ENCODE measurements at regions not wholly inside any gene's neighbourhood (a gene's known extent, or its start where the extent isn't known, plus 50 kb on each side); places are given as distances from the start of the nearest gene placed in this dataset.

GRCh38 chr22:27620367-27621154 is 181.0 kb downstream of the MN1 start:
- no peak for DNase-seq (ENCODE audit: low read depth)

GRCh38 chr22:27621486-27622070 is 180.0 kb downstream of the MN1 start:
- no peak for DNase-seq (ENCODE audit: low read depth)

- no peak for DNase-seq (ENCODE audit: low read depth)
These were observed 177.5 kb downstream of the MN1 start for GRCh38 chr22:27624042-27624441.

- no peak for DNase-seq (ENCODE audit: low read depth)
These were observed 176.9 kb downstream of the MN1 start for GRCh38 chr22:27624705-27625104.

- DNase-seq (ENCODE audit: low read depth), result no peak
These were observed 175.5 kb downstream of the MN1 start for GRCh38 chr22:27625769-27626674.

GRCh38 chr22:27626675-27627443 is 174.7 kb downstream of the MN1 start:
- DNase-seq (ENCODE audit: low read depth), result no peak

- DNase-seq (ENCODE audit: low read depth), result no peak
These were observed 174.1 kb downstream of the MN1 start for GRCh38 chr22:27627444-27627833.

GRCh38 chr22:27627901-27628300 is 173.7 kb downstream of the MN1 start:
- DNase-seq (ENCODE audit: low read depth), result no peak

- DNase-seq (ENCODE audit: low read depth), result no peak
These were observed 173.2 kb downstream of the MN1 start for GRCh38 chr22:27628341-27628740.

DNA sequence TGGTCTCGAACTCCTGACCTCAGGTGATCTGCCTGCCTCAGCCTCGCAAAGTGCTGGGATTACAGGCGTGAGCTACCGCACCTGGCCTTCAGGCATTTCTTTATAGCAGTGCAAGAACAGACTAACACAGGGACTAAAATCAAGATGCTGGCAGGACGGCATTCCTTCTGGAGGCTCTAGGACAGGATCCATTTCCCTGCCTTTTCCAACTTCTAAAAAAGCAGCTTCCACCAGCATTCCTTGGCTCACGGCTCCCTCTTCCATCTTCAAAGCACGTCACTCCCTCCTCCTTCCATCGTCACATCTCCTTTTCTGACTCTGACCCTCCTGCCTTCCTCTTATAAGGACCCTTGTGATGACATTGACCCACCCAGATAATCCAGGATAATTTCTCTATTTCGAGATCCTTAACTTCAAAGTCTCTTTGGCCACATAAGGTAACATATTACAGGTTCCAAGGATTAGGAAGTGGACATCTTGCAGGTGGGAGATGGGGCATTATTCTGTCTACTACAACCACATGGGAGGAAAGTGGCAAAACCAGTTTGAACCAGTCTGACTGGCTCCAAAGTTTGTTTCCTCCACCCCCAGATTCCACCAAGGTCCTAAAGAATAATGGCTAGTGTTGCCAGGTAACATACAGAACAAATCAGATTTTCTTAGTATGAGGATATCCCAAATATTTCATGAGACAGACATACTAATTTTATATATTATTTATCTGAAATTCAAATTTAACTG is 172.5 kb downstream of the MN1 start:
- DNase-seq (ENCODE audit: low read depth), result no peak

- DNase-seq (ENCODE audit: low read depth), result no peak
These were observed 171.5 kb downstream of the MN1 start for GRCh38 chr22:27629908-27630673.

DNA sequence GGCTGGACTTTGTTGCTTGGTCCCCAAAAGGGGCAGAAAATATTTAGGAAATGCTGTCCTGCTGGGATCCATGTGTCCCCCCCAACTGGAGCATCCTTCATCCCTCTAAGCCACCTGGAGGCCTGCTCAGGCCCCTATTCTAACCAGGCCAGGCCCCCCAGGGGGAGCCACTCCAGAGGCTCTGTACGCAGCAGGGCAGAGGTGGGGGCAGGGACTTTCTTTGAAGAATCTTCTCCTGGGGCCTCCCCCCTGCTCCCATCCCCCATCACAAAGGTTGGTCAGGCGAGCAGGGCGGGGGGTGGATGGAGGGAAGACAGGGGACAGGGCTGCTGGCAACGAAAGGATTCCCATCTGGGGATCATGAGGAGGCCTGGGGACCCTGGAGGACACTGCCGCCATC is 170.8 kb downstream of the MN1 start:
- no peak for DNase-seq (ENCODE audit: low read depth)

DNA sequence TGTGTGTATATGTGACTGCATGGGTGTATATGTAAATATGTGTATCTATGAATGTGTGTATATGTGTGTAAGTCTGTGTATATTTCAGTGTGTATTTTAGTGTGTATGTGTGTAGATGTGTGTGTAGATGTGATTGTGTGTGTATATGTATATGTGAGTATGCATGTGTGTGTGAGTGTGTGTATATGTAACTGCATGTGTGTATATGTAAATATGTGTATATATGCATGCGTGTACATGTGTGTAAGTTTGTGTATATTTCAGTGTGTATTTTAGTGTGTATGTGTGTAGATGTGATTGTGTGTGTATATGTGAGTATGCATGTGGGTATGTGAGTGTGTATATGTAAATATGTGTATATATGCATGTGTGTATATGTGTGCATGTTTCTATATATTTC is 169.9 kb downstream of the MN1 start:
- no peak for DNase-seq (ENCODE audit: low read depth)

GRCh38 chr22:27632451-27633295 is 168.9 kb downstream of the MN1 start:
- no peak for DNase-seq (ENCODE audit: low read depth)

- DNase-seq (ENCODE audit: low read depth), result no peak
These were observed 168.2 kb downstream of the MN1 start for GRCh38 chr22:27633296-27633871.

DNA sequence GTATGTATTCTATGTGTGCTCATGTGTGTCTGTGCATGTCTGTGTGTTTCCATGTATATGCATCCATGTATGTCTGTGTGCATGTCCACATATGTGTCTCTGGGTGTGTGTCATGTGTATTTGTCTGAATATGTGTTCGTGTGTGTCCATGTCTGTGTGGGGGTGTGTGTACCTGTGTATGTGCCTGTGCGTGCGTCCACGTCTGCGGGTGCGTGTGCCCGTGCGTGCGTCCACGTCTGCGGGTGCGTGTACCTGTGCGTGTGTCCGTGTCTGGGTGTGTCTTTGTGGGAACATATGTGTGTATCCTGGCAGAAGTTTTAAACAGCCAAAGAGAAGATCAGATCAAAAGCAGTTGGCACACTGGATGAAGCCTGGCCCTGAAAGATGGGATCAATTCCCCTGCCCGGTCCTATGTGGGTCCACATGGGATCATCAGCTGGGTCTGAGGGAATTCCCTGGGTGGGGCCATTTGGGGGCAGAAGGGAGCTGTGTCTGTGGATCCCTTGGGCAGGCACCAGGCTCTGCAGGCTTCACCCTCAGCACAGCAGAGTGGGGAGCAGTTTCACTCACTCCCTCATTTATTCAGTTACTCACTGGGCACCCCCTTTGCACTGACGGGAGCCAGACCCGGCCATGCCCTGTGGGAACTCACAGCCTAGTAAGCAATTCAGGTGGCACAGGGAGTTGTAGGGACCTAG is 167.4 kb downstream of the MN1 start:
- no peak for DNase-seq (ENCODE audit: low read depth)

DNA sequence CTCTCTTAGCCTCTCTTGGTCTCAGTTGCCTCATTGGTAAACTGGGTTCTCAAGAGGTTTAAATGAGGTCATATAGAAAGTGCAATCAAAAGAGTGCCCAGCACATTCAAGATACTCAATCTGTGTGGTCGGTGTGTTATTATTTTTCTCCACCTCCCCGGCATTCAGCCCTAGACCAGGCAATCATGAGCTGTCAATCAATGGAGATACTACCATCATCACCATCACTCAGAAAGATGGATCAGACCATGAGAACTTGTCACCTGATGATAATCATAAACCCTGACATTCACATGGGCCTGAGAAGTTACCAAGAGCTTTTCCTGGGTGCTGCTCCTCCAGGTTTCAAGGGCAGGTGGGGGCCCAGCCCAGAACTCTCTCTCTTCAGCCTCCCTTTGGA is 166.1 kb downstream of the MN1 start:
- DNase-seq (ENCODE audit: low read depth), result no peak

DNA sequence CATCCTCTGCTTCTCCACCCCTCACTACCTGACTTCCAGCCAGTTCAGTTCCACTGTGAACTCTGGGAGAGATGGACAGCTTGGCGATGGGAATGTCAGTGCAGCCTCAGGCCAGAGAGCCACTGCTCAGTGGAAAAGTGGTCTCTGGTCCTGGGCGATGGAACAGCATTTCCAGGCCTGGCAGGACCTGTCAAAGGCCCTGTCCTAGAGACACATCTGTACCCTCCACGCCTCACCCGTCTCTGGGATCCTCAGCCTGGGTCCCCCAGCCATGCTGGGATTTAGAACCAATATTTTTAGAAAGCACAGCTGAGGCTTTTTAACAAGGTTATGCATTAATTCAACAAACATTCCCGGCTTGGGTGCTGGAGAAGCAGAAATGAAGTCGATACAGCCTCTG is 165.7 kb downstream of the MN1 start:
- no peak for DNase-seq (ENCODE audit: low read depth)

Data from T follicular helper cell (primary cell).